Trophoblast cell (in vitro differentiated cells and primary cell): ENCODE measurements at regions not wholly inside any gene's neighbourhood (a gene's known extent, or its start where the extent isn't known, plus 50 kb on each side); places are given as distances from the start of the nearest gene placed in this dataset.
"Not testable (repeated sequence)": the region's sequence is repeated elsewhere in the genome, so short reads cannot be mapped to it uniquely, and the experiment has no call there.

ENCODE experiments used
- DNase-seq, 2 donors: peaks; one replicate each; pipeline ENCODE4 v3.0.0-alpha.2; 2016
- H2AFZ ChIP-seq: 2 replicates; pipeline ENCODE4 v1.6.1; 2013; ENCODE audit warnings: low read length, moderate library complexity, mild to moderate bottlenecking; ENCODE audit not compliant: insufficient read depth, poor library complexity
- H2AK5ac ChIP-seq: 2 replicates; pipeline ENCODE4 v1.6.1; 2013; ENCODE audit warnings: mild to moderate bottlenecking, low read length
- H2BK120ac ChIP-seq: 2 replicates; pipeline ENCODE4 v1.6.1; 2013; ENCODE audit warnings: low read length, mild to moderate bottlenecking, moderate library complexity; ENCODE audit not compliant: insufficient read depth, poor library complexity
- H2BK12ac ChIP-seq: 2 replicates; pipeline ENCODE4 v1.6.1; 2013; ENCODE audit warnings: mild to moderate bottlenecking, low read length, moderate library complexity
- H2BK5ac ChIP-seq: 2 replicates; pipeline ENCODE4 v1.6.1; 2013; ENCODE audit warnings: low read length, low read depth, moderate library complexity, mild to moderate bottlenecking; ENCODE audit not compliant: poor library complexity
- H3K14ac ChIP-seq: 2 replicates; pipeline ENCODE4 v1.6.1; 2013; ENCODE audit warnings: mild to moderate bottlenecking, low read length
- H3K18ac ChIP-seq: 2 replicates; pipeline ENCODE4 v1.6.1; 2013; ENCODE audit warnings: mild to moderate bottlenecking, low read length
- H3K23ac ChIP-seq: 2 replicates; pipeline ENCODE4 v1.6.1; 2013; ENCODE audit warnings: low read length
- H3K27ac ChIP-seq: 2 replicates; pipeline ENCODE4 v1.5.1; 2013; ENCODE audit warnings: low read depth, mild to moderate bottlenecking, inconsistent platforms, low read length, moderate library complexity
- H3K27me3 ChIP-seq: 2 replicates; pipeline ENCODE4 v1.6.1; 2013; ENCODE audit warnings: inconsistent platforms, mild to moderate bottlenecking, low read length, moderate library complexity; ENCODE audit not compliant: insufficient read depth
- H3K36me3 ChIP-seq, 2 experiments: 1 replicate in 1 of 2; 2 replicates in 1 of 2; pipeline ENCODE4 v1.6.1; 2013; ENCODE audit warnings: low read length in 2 of 2, mild to moderate bottlenecking in 2 of 2, moderate library complexity in 1 of 2; ENCODE audit not compliant: insufficient read depth in 2 of 2, control insufficient read depth in 1 of 2
- H3K4ac ChIP-seq: 2 replicates; pipeline ENCODE4 v1.6.1; 2013; ENCODE audit warnings: low read depth, mild to moderate bottlenecking, low read length, moderate library complexity
- H3K4me1 ChIP-seq, 2 experiments: 1 replicate in 1 of 2; 2 replicates in 1 of 2; pipeline ENCODE4 v1.6.1; 2013; ENCODE audit warnings: low read length in 2 of 2, mild to moderate bottlenecking in 2 of 2, moderate library complexity in 1 of 2; ENCODE audit not compliant: insufficient read depth in 2 of 2, control insufficient read depth in 1 of 2
- H3K4me2 ChIP-seq: 2 replicates; pipeline ENCODE4 v1.6.1; 2013; ENCODE audit warnings: inconsistent platforms, mild to moderate bottlenecking, low read length, moderate library complexity
- H3K4me3 ChIP-seq: 2 replicates; pipeline ENCODE4 v1.5.1; 2013; ENCODE audit warnings: mild to moderate bottlenecking, low read depth, low read length, inconsistent platforms
- H3K79me1 ChIP-seq: one replicate; pipeline ENCODE4 v1.6.1; 2013; ENCODE audit warnings: low read length
- H3K79me2 ChIP-seq: 2 replicates; pipeline ENCODE4 v1.6.1; 2013; ENCODE audit warnings: low read length, mild to moderate bottlenecking; ENCODE audit not compliant: control insufficient read depth, insufficient read depth, poor library complexity
- H3K9ac ChIP-seq: 2 replicates; pipeline ENCODE4 v1.6.1; 2013; ENCODE audit warnings: mild to moderate bottlenecking, low read length
- H3K9me3 ChIP-seq: 2 replicates; pipeline ENCODE4 v1.6.1; 2013; ENCODE audit warnings: low read depth, mild to moderate bottlenecking, control low read depth, inconsistent platforms, low read length; ENCODE audit not compliant: insufficient read depth
- H4K12ac ChIP-seq: 2 replicates; pipeline ENCODE4 v1.6.1; 2013; ENCODE audit warnings: low read depth, mild to moderate bottlenecking, low read length, moderate library complexity
- H4K8ac ChIP-seq: 2 replicates; pipeline ENCODE4 v1.6.1; 2013; ENCODE audit warnings: low read depth, mild to moderate bottlenecking, low read length, moderate library complexity
- H4K91ac ChIP-seq: one replicate; pipeline ENCODE4 v1.6.1; 2013; ENCODE audit warnings: low read depth, mild to moderate bottlenecking, low read length, moderate library complexity
- WGBS: extraction: QIAGEN DNeasy Blood & Tissue Kit; methylation state at CpG from one replicate; pipeline ENCODE4 v1.1.7; 2013; ENCODE audit warnings: missing lambda C conversion rate; ENCODE audit not compliant: insufficient read length, insufficient coverage; ENCODE audit errors: extremely low coverage; 5-methylcytosine and 5-hydroxymethylcytosine counted together

DNA sequence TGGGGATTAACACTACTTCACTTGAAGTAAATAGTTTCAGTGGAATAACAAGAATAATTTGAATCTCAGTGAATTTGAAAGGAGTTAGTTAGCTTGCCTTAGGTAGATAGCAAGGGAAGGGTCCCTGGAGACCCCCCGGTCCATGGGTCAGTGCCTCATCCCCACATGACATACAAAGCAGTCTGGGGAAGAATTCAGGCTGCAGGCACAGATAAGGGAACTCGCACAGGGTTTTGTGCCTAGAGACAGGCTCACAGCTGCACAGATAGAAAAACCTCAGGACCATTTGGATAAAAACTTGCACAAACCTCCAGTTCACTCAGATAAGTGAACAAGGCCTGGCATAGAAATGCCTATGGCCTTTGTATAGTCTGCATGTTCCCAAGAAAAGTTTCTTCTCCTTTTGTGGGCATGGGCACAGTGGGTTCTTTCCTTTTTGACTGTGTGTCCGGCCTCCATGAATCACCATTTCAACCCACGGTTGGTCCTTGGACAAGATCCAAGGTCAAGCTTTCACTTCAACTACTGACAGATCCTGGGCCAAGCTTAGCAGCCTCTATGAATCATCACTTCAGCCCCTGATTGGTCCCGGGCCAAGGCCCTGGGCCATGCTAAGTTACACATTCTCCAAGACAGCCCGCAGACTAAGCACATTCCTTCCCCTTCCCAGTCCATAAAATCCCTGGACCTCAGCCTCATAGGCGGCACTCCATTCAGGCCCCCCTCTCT lies 108.3 kb upstream of the KLHL4 start:
- Histone ChIP-seq H3K9me3 (no peaks in the 10 kb centered on the region), H3K27me3 (no peaks in the 10 kb centered on the region), H2BK120ac (no peak overlapping the region), H3K4me3 (no peak overlapping the region), H4K91ac (no peak overlapping the region), H3K79me2 (no peaks in the 10 kb centered on the region), H3K79me1 (no peaks in the 10 kb centered on the region), H3K4me2 (no peak overlapping the region), H2BK12ac (no peak overlapping the region), H2AFZ (no peak overlapping the region), H3K18ac (no peak overlapping the region), H4K12ac (no peak overlapping the region), H4K8ac (no peak overlapping the region), H3K23ac (no peak overlapping the region), H3K4me1 (no peaks in the 10 kb centered on the region), H2AK5ac (no peak overlapping the region), H3K4ac (no peak overlapping the region), H2BK5ac (no peak overlapping the region), H3K9ac (no peak overlapping the region), H3K14ac (no peak overlapping the region), H3K36me3 (no peaks in the 10 kb centered on the region), H3K27ac (no peak overlapping the region)
- WGBS, result no CpG with 5 or more reads among the region's 7 CpGs
- DNase-seq, result no peak

DNA sequence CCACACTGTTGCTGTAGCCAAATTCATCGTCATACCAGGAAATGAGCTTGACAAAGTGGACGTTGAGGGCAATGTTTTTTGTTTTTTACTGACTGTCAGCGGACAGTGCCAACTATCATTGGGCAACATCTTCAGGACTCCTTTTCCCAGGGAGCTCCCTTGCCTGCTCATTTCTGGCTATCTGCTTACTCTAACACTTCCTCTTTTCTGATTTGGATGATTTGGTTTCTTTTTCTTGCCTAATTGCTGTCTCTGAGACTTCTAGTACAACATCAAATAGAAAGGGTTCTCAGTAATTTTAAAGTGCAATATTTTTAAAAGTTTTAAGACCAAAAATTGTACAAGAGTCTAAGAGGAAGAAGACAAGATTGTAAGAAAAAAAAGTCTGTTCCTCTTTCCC lies 92.0 kb upstream of the KLHL4 start:
- Histone ChIP-seq H3K14ac (no peak overlapping the region), H3K4ac (no peak overlapping the region), H3K79me1 (no peaks in the 10 kb centered on the region), H3K27me3 (no peaks in the 10 kb centered on the region), H3K18ac (no peak overlapping the region), H2AK5ac (no peak overlapping the region), H3K4me1 (no peaks in the 10 kb centered on the region), H3K4me3 (no peak overlapping the region), H2BK12ac (no peak overlapping the region), H3K4me2 (no peak overlapping the region), H3K79me2 (no peaks in the 10 kb centered on the region), H2AFZ (no peak overlapping the region), H3K9ac (no peak overlapping the region), H3K9me3 (no peaks in the 10 kb centered on the region), H4K8ac (no peak overlapping the region), H4K91ac (no peak overlapping the region), H2BK5ac (no peak overlapping the region), H3K27ac (no peak overlapping the region), H4K12ac (no peak overlapping the region), H2BK120ac (no peak overlapping the region), H3K36me3 (no peaks in the 10 kb centered on the region), H3K23ac (no peak overlapping the region)
- no peak for DNase-seq
- WGBS, result no CpG with 5 or more reads among the region's 3 CpGs

DNA sequence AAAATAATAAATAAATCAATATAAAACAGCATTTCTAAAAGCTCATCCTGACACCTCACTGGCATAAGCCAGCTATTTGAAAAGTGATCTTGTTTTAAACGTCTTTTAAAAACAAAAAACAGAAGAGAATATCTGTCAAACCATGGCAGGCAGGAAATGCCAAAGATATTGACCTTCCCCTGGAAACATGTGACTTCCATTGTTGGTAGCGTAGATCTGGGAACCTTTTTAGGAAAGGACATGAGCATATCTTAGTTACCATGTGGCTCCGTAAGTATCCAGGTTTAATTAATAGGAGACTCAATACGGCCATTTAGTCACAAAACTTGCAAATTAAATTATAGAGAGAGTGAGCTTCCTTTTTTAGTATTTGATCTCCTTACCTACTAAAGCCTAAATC lies 83.0 kb upstream of the KLHL4 start:
- WGBS, result no CpG with 5 or more reads among the region's 4 CpGs

DNA sequence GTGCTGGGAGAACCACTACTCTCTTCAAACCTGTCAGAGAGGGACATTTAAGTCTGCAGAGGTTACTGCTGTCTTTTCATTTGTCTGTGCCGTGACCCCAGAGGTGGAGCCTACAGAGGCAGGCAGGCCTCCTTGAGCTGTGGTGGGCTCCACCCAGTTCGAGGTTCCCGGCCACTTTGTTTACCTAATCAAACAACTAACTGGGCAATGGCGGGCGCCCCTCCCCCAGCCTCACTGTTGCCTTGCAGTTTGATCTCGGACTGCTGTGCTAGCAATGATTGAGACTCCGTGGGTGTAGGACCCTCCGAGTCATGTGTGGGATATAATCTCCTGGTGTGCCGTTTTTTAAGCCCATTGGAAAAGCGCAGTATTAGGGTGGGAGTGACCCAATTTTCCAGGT lies 69.0 kb upstream of the KLHL4 start:
- not testable (repeated sequence) for H4K12ac ChIP-seq, H2AK5ac ChIP-seq, H4K8ac ChIP-seq, H3K27ac ChIP-seq, H3K4ac ChIP-seq, H3K14ac ChIP-seq, H3K36me3 ChIP-seq, H2AFZ ChIP-seq, H3K9ac ChIP-seq, H3K9me3 ChIP-seq, H3K4me1 ChIP-seq, H3K79me1 ChIP-seq, H3K79me2 ChIP-seq, H2BK120ac ChIP-seq, DNase-seq, H3K27me3 ChIP-seq, H2BK12ac ChIP-seq, H3K4me2 ChIP-seq, H2BK5ac ChIP-seq, H3K4me3 ChIP-seq, H3K18ac ChIP-seq, H3K23ac ChIP-seq, H4K91ac ChIP-seq
- no CpG with 5 or more reads among the region's 10 CpGs for WGBS

More for the DNA sequence above, 83.0 kb upstream of the KLHL4 start:
- H4K8ac ChIP-seq, result no peak overlapping the region
- no peaks in the 10 kb centered on the region for H3K79me2 ChIP-seq
- H2AK5ac ChIP-seq, result no peak overlapping the region
- H3K9ac ChIP-seq, result no peak overlapping the region
- H3K4ac ChIP-seq, result no peak overlapping the region
- no peaks in the 10 kb centered on the region for H3K36me3 ChIP-seq
- H3K4me3 ChIP-seq, result no peak overlapping the region
- H3K9me3 ChIP-seq, result no peaks in the 10 kb centered on the region
- no peak for DNase-seq
- no peak overlapping the region for H3K18ac ChIP-seq
- no peak overlapping the region for H2BK12ac ChIP-seq
- no peak overlapping the region for H3K23ac ChIP-seq
- H3K4me2 ChIP-seq, result no peak overlapping the region
- H4K91ac ChIP-seq, result no peak overlapping the region
- H3K27ac ChIP-seq, result no peak overlapping the region
- no peaks in the 10 kb centered on the region for H3K79me1 ChIP-seq
- H2AFZ ChIP-seq, result no peak overlapping the region
- no peak overlapping the region for H4K12ac ChIP-seq
- H2BK120ac ChIP-seq, result no peak overlapping the region
- H3K27me3 ChIP-seq, result no peaks in the 10 kb centered on the region
- no peaks in the 10 kb centered on the region for H3K4me1 ChIP-seq
- H2BK5ac ChIP-seq, result no peak overlapping the region
- H3K14ac ChIP-seq, result no peak overlapping the region
